ENCODE measurements at regions not wholly inside any gene's neighbourhood (a gene's known extent, or its start where the extent isn't known, plus 50 kb on each side); places are given as distances from the start of the nearest gene placed in this dataset.

DNA sequence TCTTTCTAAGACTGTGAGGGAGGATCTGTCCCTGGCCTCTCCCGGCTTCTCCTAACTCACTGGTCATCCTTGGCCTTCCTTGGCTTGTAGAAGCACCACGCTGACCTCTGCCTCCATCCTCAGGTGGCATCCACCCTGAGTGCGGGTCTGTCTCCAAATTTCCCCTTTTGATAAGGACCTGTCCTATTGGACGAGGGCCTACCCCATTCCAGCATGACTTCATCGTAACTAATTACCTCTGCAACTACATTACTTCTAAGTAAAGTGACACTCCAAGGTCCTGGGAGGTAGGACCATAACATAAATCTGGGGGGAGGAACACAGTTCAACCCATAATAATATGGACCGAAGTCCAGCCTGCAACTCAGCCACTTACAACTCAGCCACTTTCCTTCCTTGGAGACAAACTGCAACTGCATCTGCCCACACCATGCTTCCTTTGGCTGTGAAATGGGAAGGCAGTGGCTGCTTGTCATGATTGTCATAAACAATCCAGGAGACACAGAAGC, 229.6 kb upstream of the DIO3 start:
- Histone ChIP-seq H3K36me3 (ENCODE audit: insufficient read depth) (no peaks in the 10 kb centered on the region), H3K27ac (ENCODE audit: low read depth) (no peak overlapping the region), H3K4me2 (no peak overlapping the region), H3F3A (replicated peaks; ENCODE audit: low read depth) (no peaks in the 10 kb centered on the region), H2AFZ (no peak overlapping the region), H3K4me1 (ENCODE audit: insufficient read depth) (no peaks in the 10 kb centered on the region), H3K9me2 (ENCODE audit: insufficient read depth) (no peaks in the 10 kb centered on the region), H3K79me2 (replicated peaks; ENCODE audit: insufficient read depth) (no peaks in the 10 kb centered on the region), H4K20me1 (replicated peaks; ENCODE audit: insufficient read depth) (no peaks in the 10 kb centered on the region), H3K27me3 (ENCODE audit: insufficient read depth) (no peaks in the 10 kb centered on the region), H3K4me3 (no peak overlapping the region)
- no peak for TF ChIP-seq EZH2phosphoT487 (IDR thresholded peaks at IDR 0.05; ENCODE audit: unreplicated experiment)
- no peak for TF ChIP-seq NANOG (IDR thresholded peaks at IDR 0.05; ENCODE audit: borderline replicate concordance)
- no peak for TF ChIP-seq ZNF114 (CRISPR knock-in tag; IDR thresholded peaks at IDR 0.05)
- TF ChIP-seq, protein P1, sequence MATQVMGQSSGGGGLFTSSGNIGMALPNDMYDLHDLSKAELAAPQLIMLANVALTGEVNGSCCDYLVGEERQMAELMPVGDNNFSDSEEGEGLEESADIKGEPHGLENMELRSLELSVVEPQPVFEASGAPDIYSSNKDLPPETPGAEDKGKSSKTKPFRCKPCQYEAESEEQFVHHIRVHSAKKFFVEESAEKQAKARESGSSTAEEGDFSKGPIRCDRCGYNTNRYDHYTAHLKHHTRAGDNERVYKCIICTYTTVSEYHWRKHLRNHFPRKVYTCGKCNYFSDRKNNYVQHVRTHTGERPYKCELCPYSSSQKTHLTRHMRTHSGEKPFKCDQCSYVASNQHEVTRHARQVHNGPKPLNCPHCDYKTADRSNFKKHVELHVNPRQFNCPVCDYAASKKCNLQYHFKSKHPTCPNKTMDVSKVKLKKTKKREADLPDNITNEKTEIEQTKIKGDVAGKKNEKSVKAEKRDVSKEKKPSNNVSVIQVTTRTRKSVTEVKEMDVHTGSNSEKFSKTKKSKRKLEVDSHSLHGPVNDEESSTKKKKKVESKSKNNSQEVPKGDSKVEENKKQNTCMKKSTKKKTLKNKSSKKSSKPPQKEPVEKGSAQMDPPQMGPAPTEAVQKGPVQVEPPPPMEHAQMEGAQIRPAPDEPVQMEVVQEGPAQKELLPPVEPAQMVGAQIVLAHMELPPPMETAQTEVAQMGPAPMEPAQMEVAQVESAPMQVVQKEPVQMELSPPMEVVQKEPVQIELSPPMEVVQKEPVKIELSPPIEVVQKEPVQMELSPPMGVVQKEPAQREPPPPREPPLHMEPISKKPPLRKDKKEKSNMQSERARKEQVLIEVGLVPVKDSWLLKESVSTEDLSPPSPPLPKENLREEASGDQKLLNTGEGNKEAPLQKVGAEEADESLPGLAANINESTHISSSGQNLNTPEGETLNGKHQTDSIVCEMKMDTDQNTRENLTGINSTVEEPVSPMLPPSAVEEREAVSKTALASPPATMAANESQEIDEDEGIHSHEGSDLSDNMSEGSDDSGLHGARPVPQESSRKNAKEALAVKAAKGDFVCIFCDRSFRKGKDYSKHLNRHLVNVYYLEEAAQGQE (IDR thresholded peaks at IDR 0.05; ENCODE audit: unreplicated experiment): no peak
- no peak for TF ChIP-seq POLR2AphosphoS5 (IDR thresholded peaks at IDR 0.05; ENCODE audit: low read depth)
- TF ChIP-seq, protein P2, sequence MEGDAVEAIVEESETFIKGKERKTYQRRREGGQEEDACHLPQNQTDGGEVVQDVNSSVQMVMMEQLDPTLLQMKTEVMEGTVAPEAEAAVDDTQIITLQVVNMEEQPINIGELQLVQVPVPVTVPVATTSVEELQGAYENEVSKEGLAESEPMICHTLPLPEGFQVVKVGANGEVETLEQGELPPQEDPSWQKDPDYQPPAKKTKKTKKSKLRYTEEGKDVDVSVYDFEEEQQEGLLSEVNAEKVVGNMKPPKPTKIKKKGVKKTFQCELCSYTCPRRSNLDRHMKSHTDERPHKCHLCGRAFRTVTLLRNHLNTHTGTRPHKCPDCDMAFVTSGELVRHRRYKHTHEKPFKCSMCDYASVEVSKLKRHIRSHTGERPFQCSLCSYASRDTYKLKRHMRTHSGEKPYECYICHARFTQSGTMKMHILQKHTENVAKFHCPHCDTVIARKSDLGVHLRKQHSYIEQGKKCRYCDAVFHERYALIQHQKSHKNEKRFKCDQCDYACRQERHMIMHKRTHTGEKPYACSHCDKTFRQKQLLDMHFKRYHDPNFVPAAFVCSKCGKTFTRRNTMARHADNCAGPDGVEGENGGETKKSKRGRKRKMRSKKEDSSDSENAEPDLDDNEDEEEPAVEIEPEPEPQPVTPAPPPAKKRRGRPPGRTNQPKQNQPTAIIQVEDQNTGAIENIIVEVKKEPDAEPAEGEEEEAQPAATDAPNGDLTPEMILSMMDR (conservative IDR thresholded peaks at IDR 0.05; ENCODE audit: low read depth in 2 of 2): no peak
- TF ChIP-seq CREB1 (CRISPR knock-in tag; IDR thresholded peaks at IDR 0.05; ENCODE audit: low read depth): no peak
- no peak for TF ChIP-seq ZNF331 (CRISPR knock-in tag; IDR thresholded peaks at IDR 0.05; ENCODE audit: low read depth)
- TF ChIP-seq, protein P3, sequence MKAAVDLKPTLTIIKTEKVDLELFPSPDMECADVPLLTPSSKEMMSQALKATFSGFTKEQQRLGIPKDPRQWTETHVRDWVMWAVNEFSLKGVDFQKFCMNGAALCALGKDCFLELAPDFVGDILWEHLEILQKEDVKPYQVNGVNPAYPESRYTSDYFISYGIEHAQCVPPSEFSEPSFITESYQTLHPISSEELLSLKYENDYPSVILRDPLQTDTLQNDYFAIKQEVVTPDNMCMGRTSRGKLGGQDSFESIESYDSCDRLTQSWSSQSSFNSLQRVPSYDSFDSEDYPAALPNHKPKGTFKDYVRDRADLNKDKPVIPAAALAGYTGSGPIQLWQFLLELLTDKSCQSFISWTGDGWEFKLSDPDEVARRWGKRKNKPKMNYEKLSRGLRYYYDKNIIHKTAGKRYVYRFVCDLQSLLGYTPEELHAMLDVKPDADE (IDR thresholded peaks at IDR 0.05): no peak
- TF ChIP-seq, protein P4, sequence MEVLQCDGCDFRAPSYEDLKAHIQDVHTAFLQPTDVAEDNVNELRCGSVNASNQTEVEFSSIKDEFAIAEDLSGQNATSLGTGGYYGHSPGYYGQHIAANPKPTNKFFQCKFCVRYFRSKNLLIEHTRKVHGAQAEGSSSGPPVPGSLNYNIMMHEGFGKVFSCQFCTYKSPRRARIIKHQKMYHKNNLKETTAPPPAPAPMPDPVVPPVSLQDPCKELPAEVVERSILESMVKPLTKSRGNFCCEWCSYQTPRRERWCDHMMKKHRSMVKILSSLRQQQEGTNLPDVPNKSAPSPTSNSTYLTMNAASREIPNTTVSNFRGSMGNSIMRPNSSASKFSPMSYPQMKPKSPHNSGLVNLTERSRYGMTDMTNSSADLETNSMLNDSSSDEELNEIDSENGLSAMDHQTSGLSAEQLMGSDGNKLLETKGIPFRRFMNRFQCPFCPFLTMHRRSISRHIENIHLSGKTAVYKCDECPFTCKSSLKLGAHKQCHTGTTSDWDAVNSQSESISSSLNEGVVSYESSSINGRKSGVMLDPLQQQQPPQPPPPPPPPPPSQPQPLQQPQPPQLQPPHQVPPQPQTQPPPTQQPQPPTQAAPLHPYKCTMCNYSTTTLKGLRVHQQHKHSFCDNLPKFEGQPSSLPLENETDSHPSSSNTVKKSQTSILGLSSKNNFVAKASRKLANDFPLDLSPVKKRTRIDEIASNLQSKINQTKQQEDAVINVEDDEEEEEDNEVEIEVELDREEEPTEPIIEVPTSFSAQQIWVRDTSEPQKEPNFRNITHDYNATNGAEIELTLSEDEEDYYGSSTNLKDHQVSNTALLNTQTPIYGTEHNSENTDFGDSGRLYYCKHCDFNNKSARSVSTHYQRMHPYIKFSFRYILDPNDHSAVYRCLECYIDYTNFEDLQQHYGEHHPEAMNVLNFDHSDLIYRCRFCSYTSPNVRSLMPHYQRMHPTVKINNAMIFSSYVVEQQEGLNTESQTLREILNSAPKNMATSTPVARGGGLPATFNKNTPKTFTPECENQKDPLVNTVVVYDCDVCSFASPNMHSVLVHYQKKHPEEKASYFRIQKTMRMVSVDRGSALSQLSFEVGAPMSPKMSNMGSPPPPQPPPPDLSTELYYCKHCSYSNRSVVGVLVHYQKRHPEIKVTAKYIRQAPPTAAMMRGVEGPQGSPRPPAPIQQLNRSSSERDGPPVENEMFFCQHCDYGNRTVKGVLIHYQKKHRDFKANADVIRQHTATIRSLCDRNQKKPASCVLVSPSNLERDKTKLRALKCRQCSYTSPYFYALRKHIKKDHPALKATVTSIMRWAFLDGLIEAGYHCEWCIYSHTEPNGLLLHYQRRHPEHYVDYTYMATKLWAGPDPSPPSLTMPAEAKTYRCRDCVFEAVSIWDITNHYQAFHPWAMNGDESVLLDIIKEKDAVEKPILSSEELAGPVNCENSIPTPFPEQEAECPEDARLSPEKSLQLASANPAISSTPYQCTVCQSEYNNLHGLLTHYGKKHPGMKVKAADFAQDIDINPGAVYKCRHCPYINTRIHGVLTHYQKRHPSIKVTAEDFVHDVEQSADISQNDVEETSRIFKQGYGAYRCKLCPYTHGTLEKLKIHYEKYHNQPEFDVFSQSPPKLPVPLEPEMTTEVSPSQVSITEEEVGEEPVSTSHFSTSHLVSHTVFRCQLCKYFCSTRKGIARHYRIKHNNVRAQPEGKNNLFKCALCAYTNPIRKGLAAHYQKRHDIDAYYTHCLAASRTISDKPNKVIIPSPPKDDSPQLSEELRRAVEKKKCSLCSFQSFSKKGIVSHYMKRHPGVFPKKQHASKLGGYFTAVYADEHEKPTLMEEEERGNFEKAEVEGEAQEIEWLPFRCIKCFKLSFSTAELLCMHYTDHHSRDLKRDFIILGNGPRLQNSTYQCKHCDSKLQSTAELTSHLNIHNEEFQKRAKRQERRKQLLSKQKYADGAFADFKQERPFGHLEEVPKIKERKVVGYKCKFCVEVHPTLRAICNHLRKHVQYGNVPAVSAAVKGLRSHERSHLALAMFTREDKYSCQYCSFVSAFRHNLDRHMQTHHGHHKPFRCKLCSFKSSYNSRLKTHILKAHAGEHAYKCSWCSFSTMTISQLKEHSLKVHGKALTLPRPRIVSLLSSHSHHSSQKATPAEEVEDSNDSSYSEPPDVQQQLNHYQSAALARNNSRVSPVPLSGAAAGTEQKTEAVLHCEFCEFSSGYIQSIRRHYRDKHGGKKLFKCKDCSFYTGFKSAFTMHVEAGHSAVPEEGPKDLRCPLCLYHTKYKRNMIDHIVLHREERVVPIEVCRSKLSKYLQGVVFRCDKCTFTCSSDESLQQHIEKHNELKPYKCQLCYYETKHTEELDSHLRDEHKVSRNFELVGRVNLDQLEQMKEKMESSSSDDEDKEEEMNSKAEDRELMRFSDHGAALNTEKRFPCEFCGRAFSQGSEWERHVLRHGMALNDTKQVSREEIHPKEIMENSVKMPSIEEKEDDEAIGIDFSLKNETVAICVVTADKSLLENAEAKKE (CRISPR knock-in tag; IDR thresholded peaks at IDR 0.05): no peak
- Mint-ChIP-seq H3K36me3 (ENCODE audit: low read depth) (no peaks in the 10 kb centered on the region), H3K27ac (no peak overlapping the region), H3K4me1 (0 out of 3 replicates have a peak, but pooled peaks cover 2% of the 10 kb centered on the region), H3K9me3 (no peaks in the 10 kb centered on the region), H3K27me3 (ENCODE audit: insufficient read depth, low read depth, poor library complexity) (peaks cover 2% of the 10 kb centered on the region), H3K4me3 (no peak overlapping the region)
- ATAC-seq (no peak), DNase-seq (ENCODE audit: low spot score) (no peak)
